ENCODE measurements at regions not wholly inside any gene's neighbourhood (a gene's known extent, or its start where the extent isn't known, plus 50 kb on each side); places are given as distances from the start of the nearest gene placed in this dataset.

GRCh38 chr6:148082044-148082443 is 260.6 kb upstream of the SASH1 start:
- H3K27ac ChIP-seq (ENCODE audit: low read depth, low read length): peak overlapping the region; percentile 33
- H3K9me3 ChIP-seq (ENCODE audit: control insufficient read depth, low read length): no peaks in the 10 kb centered on the region
- DNase-seq: no peak
- no peak overlapping the region for H3K4me3 Mint-ChIP-seq
- H3K4me1 ChIP-seq (ENCODE audit: control insufficient read depth, insufficient read depth, low read length): no peaks in the 10 kb centered on the region
- H3K4me3 ChIP-seq (ENCODE audit: low read length): no peak overlapping the region
- no peak for TF ChIP-seq CTCF (conservative IDR thresholded peaks at IDR 0.05)
- H3K27me3 Mint-ChIP-seq (ENCODE audit: insufficient read depth): peaks cover 8% of the 10 kb centered on the region
- no peaks in the 10 kb centered on the region for H3K27me3 ChIP-seq (ENCODE audit: control insufficient read depth, insufficient read depth, low read length, poor library complexity, severe bottlenecking)
- H3K9me3 Mint-ChIP-seq: no peaks in the 10 kb centered on the region
- H3K9ac ChIP-seq (ENCODE audit: extremely low read depth, low read length, poor library complexity, severe bottlenecking): no peak overlapping the region
- H3K4me1 Mint-ChIP-seq: no peaks in the 10 kb centered on the region
- H3K27ac Mint-ChIP-seq: no peak overlapping the region
- H3K36me3 ChIP-seq (ENCODE audit: control insufficient read depth, insufficient read depth, low read length): no peaks in the 10 kb centered on the region
- 21 to 41% methylated on average over 2 of the region's 2 CpGs for WGBS, 2 experiments (ENCODE audit: insufficient coverage in 1 of 2, insufficient read length in 1 of 2)
- H3K36me3 Mint-ChIP-seq (ENCODE audit: low read depth): no peaks in the 10 kb centered on the region

GRCh38 chr6:148082696-148083095 is 259.9 kb upstream of the SASH1 start:
- Histone ChIP-seq H3K9me3 (ENCODE audit: control insufficient read depth, low read length) (no peaks in the 10 kb centered on the region), H3K36me3 (ENCODE audit: control insufficient read depth, insufficient read depth, low read length) (no peaks in the 10 kb centered on the region), H3K4me1 (ENCODE audit: control insufficient read depth, insufficient read depth, low read length) (no peaks in the 10 kb centered on the region), H3K9ac (ENCODE audit: extremely low read depth, low read length, poor library complexity, severe bottlenecking) (no peak overlapping the region), H3K4me3 (ENCODE audit: low read length) (no peak overlapping the region), H3K27ac (ENCODE audit: low read depth, low read length) (peak overlapping the region; percentile 33), H3K27me3 (ENCODE audit: control insufficient read depth, insufficient read depth, low read length, poor library complexity, severe bottlenecking) (no peaks in the 10 kb centered on the region)
- no peaks in the 10 kb centered on the region for H3K4me1 Mint-ChIP-seq
- H3K27me3 Mint-ChIP-seq (ENCODE audit: insufficient read depth): peaks cover 5% of the 10 kb centered on the region
- 90 to 100% methylated on average over 2 of the region's 2 CpGs for WGBS, 2 experiments (ENCODE audit: insufficient coverage in 1 of 2, insufficient read length in 1 of 2)
- no peaks in the 10 kb centered on the region for H3K36me3 Mint-ChIP-seq (ENCODE audit: low read depth)
- TF ChIP-seq CTCF (conservative IDR thresholded peaks at IDR 0.05): no peak
- no peak overlapping the region for H3K4me3 Mint-ChIP-seq
- H3K27ac Mint-ChIP-seq: no peak overlapping the region
- H3K9me3 Mint-ChIP-seq: no peaks in the 10 kb centered on the region
- DNase-seq: no peak

GRCh38 chr6:148085631-148086331 is 256.9 kb upstream of the SASH1 start:
- Histone ChIP-seq H3K27ac (ENCODE audit: low read depth, low read length) (no peak overlapping the region), H3K4me3 (ENCODE audit: low read length) (no peak overlapping the region), H3K27me3 (ENCODE audit: control insufficient read depth, insufficient read depth, low read length, poor library complexity, severe bottlenecking) (no peaks in the 10 kb centered on the region), H3K36me3 (ENCODE audit: control insufficient read depth, insufficient read depth, low read length) (no peaks in the 10 kb centered on the region), H3K9me3 (ENCODE audit: control insufficient read depth, low read length) (peaks cover 4% of the 10 kb centered on the region), H3K9ac (ENCODE audit: extremely low read depth, low read length, poor library complexity, severe bottlenecking) (no peak overlapping the region), H3K4me1 (ENCODE audit: control insufficient read depth, insufficient read depth, low read length) (no peaks in the 10 kb centered on the region)
- no peak overlapping the region for H3K4me3 Mint-ChIP-seq
- WGBS, 2 experiments (ENCODE audit: insufficient coverage in 1 of 2, insufficient read length in 1 of 2): 88 to 92% methylated on average over 1 to 3 of the region's 3 CpGs
- H3K27me3 Mint-ChIP-seq (ENCODE audit: insufficient read depth): no peaks in the 10 kb centered on the region
- H3K9me3 Mint-ChIP-seq: peaks cover 1% of the 10 kb centered on the region
- H3K36me3 Mint-ChIP-seq (ENCODE audit: low read depth): no peaks in the 10 kb centered on the region
- no peaks in the 10 kb centered on the region for H3K4me1 Mint-ChIP-seq
- H3K27ac Mint-ChIP-seq: no peak overlapping the region
- no peak for TF ChIP-seq CTCF (conservative IDR thresholded peaks at IDR 0.05)
- DNase-seq: no peak

Data from endodermal cell (in vitro differentiated cells).